GM21528 (cell line): ENCODE measurements at regions not wholly inside any gene's neighbourhood (a gene's known extent, or its start where the extent isn't known, plus 50 kb on each side); places are given as distances from the start of the nearest gene placed in this dataset.

Experiments used
- ATAC-seq: cut with Tn5 transposase; IDR thresholded peaks from one replicate; pipeline ENCODE4 v1.9.1; 2021; ENCODE audit warnings: mild to moderate bottlenecking, moderate library complexity; ENCODE audit not compliant: unreplicated experiment, low FRiP score

- ATAC-seq = no peak
These were observed 483.2 kb upstream of the GYPC start for GRCh38 chr2:126172631-126173184.

GRCh38 chr2:126175222-126175621 lies 480.7 kb upstream of the GYPC start:
- no peak for ATAC-seq

- no peak for ATAC-seq
These were observed 478.5 kb upstream of the GYPC start for GRCh38 chr2:126177479-126177878.

GRCh38 chr2:126187668-126188067 lies 468.3 kb upstream of the GYPC start:
- ATAC-seq = no peak

- no peak for ATAC-seq
These were observed 466.4 kb upstream of the GYPC start for GRCh38 chr2:126189527-126189926.

DNA sequence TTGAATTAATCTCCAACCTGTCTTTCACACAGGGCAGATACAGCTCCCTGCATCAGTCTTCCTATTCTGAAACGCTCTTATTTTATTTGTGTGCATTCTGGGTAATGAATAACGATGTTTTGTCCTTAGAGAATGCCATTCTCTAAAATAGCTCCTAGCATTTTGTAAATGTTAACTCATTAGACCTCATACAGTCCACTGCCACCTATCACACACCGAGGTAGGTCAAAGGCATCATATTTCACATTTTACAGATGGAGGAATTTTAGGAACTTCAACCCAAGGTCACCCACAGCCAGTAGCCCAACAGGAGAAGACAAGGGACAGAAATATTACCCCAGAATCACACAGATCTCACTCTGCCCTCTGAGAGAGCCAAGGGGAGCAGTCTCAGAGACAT lies 455.4 kb upstream of the GYPC start:
- no peak for ATAC-seq

GRCh38 chr2:126208266-126208665 lies 447.7 kb upstream of the GYPC start:
- ATAC-seq = no peak

GRCh38 chr2:126212735-126213134 lies 443.2 kb upstream of the GYPC start:
- ATAC-seq = no peak

DNA sequence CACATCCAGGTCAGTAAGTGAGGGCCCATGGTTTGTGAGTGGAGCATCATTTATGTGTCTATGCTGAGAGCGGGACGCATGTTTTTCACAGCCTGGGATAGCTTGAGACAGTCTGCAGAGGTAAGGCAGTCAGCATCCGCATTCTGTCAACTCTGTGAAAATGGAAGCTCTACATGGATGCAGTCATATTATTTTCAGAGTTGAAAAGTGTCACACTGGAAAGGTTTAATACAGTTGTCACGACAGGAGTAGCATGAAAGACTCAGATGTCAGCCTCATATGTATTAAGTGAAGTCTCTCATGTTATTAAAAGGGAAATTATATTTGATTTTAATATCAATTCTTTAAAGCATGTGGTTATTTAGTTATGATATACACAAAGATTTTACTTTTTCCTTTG lies 436.9 kb upstream of the GYPC start:
- ATAC-seq = no peak

DNA sequence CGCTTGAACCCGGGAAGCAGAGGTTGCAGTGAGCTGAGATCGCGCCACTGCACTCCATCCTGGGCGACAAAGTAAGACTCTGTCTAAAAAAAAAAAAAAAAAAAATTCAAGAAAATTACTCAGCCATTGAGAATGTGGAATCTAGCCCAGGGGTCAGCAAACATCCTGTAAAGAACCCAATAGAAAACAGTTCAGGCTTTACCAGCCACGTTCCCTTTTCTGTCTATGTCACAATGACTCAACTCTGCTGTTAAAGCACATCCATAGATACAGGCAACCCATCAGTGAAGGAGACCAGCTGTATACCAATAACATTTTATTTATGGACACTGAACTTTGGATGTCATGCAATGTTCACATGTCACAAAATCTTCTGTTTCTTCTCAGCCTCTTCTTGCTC lies 435.6 kb upstream of the GYPC start:
- ATAC-seq = no peak

DNA sequence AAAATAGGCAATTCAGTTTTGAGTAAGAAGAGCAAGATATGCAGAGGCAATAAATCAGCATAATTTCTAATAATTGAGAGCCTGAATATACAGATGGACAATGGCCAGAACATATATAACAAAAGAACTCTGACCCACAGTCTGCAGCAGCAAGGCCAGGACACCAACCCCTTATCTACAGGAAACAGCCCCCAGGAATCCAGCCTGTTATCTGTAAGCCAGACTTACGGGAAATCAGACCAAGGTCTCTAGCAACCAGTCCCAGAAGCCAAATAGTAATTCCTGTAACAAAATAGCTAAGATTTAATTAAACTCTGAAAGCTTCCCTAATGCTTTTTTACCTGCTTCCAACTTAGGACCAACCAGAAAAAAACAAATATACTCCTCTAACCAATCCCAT lies 434.5 kb upstream of the GYPC start:
- no peak for ATAC-seq

DNA sequence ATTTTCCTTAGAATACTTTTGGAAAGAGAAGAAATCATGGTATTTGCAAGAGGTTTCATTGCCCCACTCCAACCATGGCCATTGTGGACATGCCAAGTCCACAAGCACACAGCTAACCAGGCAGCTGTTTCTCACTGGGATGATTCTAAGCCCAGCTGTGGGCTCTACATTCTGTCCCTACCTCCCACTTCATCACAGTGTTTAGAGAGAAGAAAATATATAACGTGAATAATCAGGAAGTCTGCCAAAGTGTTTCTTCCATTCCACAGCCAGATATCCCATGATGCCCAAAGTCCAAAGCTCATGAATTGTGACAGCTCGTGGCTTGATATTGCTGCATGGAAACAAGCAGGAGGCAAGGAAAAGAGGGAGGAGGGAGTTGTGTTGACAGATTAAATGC lies 433.7 kb upstream of the GYPC start:
- ATAC-seq = no peak

DNA sequence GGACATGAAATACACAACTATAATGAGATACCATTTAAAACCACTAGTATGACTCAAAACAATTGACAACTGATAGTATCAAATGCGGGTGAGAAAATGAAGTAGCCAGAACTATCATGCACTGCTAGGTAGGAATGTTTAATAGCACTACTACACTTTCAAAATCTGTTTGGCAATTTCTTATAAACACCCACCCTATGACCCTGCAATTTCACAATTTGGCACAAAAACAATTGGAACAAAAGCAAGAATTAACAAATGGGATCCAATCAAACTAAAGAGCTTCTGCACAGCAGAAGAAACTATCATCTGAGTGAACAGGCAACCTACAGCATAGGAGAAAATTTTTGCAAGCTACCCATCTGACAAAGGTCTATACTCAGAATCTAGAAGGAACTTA lies 431.2 kb upstream of the GYPC start:
- ATAC-seq = no peak

DNA sequence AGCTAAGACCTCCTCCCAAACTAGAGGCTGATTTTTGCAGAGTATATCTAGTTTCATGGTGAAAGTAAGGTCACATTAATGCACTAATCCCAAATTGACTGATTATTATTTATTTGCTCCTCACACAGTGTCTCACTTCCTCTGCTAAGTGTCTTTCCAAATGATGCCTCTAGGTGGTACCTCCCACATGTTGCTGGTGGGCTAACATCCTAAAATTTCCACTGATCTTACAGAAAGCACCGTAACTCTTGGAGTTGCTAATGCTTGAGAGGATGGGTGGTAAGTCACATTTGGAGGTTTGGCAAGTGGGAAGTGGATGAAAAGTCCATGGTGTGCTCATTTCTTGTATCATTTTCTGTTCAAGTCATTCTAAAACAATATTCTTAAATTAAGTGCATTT lies 428.7 kb upstream of the GYPC start:
- ATAC-seq = no peak

DNA sequence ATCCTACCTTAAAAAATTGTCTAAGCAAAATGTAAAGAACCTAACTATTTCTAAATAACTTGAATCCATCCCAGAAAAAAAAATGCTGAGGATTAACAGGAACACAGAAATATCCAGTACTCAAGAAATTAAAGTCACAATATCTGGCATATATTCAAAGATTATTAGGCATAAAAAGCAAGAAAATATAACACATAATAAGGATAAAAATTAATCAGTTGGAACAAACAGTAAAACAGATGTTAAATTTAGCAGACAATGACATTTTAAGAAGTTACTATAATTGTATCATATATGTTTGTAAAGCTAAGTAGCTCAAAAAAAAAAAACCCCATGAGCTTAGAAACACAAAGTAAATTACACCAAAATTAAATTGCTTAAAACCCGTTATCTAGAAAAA lies 427.4 kb upstream of the GYPC start:
- no peak for ATAC-seq

DNA sequence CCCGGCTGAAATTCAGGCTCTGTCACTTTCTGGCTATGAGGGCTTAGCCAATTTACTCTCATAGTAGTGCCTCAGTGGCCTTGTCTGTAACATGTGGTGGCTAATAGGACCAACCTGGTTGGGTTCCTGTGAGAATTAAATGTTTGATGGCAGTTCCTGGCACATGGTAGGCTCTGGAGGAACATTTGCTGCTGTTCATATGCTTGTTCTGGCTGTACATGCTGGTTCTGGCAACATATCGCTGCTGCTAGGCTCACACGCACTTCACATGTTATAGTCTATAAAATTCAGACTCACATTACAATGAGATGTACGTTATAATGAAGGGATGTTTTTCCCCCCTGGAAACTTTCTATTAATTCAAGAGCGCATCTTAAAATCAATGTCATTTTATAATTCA lies 417.7 kb upstream of the GYPC start:
- no peak for ATAC-seq

GRCh38 chr2:126239320-126239955 lies 416.5 kb upstream of the GYPC start:
- no peak for ATAC-seq

GRCh38 chr2:126241001-126241400 lies 415.0 kb upstream of the GYPC start:
- ATAC-seq = no peak

- ATAC-seq = no peak
These were observed 414.5 kb upstream of the GYPC start for GRCh38 chr2:126241411-126241810.

GRCh38 chr2:126244937-126245336 lies 411.0 kb upstream of the GYPC start:
- ATAC-seq = no peak

GRCh38 chr2:126253669-126254068 lies 402.3 kb upstream of the GYPC start:
- ATAC-seq = no peak

- ATAC-seq = no peak
These were observed 391.3 kb upstream of the GYPC start for GRCh38 chr2:126264625-126265024.

GRCh38 chr2:126269911-126270310 lies 386.0 kb upstream of the GYPC start:
- ATAC-seq = no peak
